Ovary (tissue), 7 donors: ENCODE measurements at regions not wholly inside any gene's neighbourhood (a gene's known extent, or its start where the extent isn't known, plus 50 kb on each side); places are given as distances from the start of the nearest gene placed in this dataset.

Source experiments
- DNase-seq, 5 donors: peaks; one replicate each; pipeline ENCODE4 v3.0.0-alpha.2; 2019 to 2020
- H3K27ac ChIP-seq, 2 donors: fragments of 200-600 bp; one replicate each; pipeline versions ENCODE4 v1.5.1 to v1.8.0; 2019 to 2022
- H3K27me3 ChIP-seq: fragments of 200-600 bp; one replicate; pipeline ENCODE4 v1.8.0; 2022
- H3K36me3 ChIP-seq: fragments of 200-600 bp; sonication (generic); one replicate; pipeline ENCODE4 v1.5.1; 2019
- H3K4me1 ChIP-seq: one replicate; pipeline ENCODE4 v1.8.1; 2013; ENCODE audit warnings: mild to moderate bottlenecking, moderate library complexity; ENCODE audit not compliant: insufficient read depth
- H3K4me3 ChIP-seq: fragments of 200-600 bp; sonication (generic); one replicate; pipeline ENCODE4 v1.5.1; 2017
- H3K9me3 ChIP-seq, 2 donors: fragments of 200-600 bp in 1 of 2; sonication (generic) in 1 of 2; one replicate each; pipeline versions ENCODE4 v1.5.1 to v1.8.1; 2013 to 2019; ENCODE audit warnings: mild to moderate bottlenecking in 1 of 2, moderate library complexity in 1 of 2
- CTCF ChIP-seq, 3 donors: fragments of 450-650 bp in 2 of 3; fragments of 200-600 bp in 1 of 3; IDR thresholded peaks; one replicate each; pipeline versions ENCODE4 v1.5.1 to v1.8.0; 2016 to 2022; ENCODE audit warnings: antibody characterized with exemption in 3 of 3, mild to moderate bottlenecking in 1 of 3
- EP300 ChIP-seq: sonication (generic); formaldehyde crosslinking; IDR thresholded peaks from one replicate; pipeline ENCODE4 v1.6.1; 2017; ENCODE audit warnings: antibody characterized with exemption
- POLR2A ChIP-seq: fragments of 450-650 bp; IDR thresholded peaks from one replicate; pipeline ENCODE4 v1.6.1; 2017; ENCODE audit warnings: antibody characterized with exemption, mild to moderate bottlenecking, moderate library complexity
- WGBS, 3 donors: extraction: QIAGEN DNeasy Blood & Tissue Kit in 1 of 3; methylation state at CpG; one replicate each; pipeline versions ENCODE4 v1.1.5 to v1.1.7; 2013 to 2017; 5-methylcytosine and 5-hydroxymethylcytosine counted together
- intact Hi-C, 4 donors: fragments of 100-400 bp; cut with DNase I; formaldehyde crosslinking; loops; one replicate each; pipeline versions ENCODE4 v1.11.0 to v1.15.1; 2022 to 2023
- donor health status: DM: no; HTN: no; CAD: no; lungs with moderate emphysema.
- donor health status: DM: no; HTN: no; CAD: no.
- donor health status: Bipolar disorder and iron deficiency.
- donor health status: DM: no; HTN: no; CAD: no.
- donor health status: DM: yes; HTN: yes; CAD: no.

GRCh38 chr15:87686841-87687522 lies 569.6 kb downstream of the NTRK3 start:
- Histone ChIP-seq H3K4me1 (no peaks in the 10 kb centered on the region), H3K27me3 (no peaks in the 10 kb centered on the region), H3K27ac (no peak overlapping the region), H3K36me3 (no peaks in the 10 kb centered on the region), H3K4me3 (no peak overlapping the region), H3K9me3 (no peaks in the 10 kb centered on the region)
- intact Hi-C loops: no loop called here
- TF ChIP-seq POLR2A: no peak
- no peak for TF ChIP-seq CTCF (IDR thresholded peaks at IDR 0.05)
- TF ChIP-seq EP300: no peak
- DNase-seq: no peak
- WGBS, 3 donors: 78 to 85% (median 82%) methylated on average over 4 of the region's 4 CpGs

DNA sequence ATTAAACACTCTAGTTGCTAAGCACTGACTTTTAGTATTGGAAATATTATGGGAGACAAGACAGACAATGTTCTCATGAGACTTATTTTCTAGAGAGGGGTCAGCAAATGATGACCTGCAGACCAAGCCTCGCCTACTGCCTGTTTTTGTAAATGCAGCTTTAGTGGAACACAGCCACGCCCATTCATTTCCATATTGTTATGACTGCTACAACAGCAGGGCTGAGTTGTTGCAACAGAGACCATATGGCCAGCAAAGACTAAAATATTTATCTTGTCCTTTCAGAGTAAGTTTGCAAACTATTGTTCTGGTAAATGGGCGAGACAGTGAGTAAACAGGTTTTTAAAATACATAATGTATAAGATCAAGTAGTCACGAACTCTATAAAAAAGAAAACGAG lies 570.2 kb downstream of the NTRK3 start:
- intact Hi-C loops: no loop called here
- Histone ChIP-seq H3K4me3 (no peak overlapping the region), H3K36me3 (no peaks in the 10 kb centered on the region), H3K27me3 (no peaks in the 10 kb centered on the region), H3K9me3 (no peaks in the 10 kb centered on the region), H3K4me1 (no peaks in the 10 kb centered on the region), H3K27ac (no peak overlapping the region)
- TF ChIP-seq CTCF (IDR thresholded peaks at IDR 0.05): no peak
- no peak for TF ChIP-seq POLR2A
- TF ChIP-seq EP300: no peak
- WGBS, 3 donors: 57 to 67% (median 62%) methylated on average over 5 of the region's 5 CpGs
- no peak for DNase-seq

GRCh38 chr15:87682527-87682926 lies 574.0 kb downstream of the NTRK3 start:
- Histone ChIP-seq H3K36me3 (no peaks in the 10 kb centered on the region), H3K27me3 (no peaks in the 10 kb centered on the region), H3K27ac (no peak overlapping the region), H3K4me1 (no peaks in the 10 kb centered on the region), H3K9me3 (no peaks in the 10 kb centered on the region), H3K4me3 (no peak overlapping the region)
- no peak for DNase-seq
- 50 to 73% (median 52%) methylated on average over 1 of the region's 1 CpG for WGBS, 3 donors
- TF ChIP-seq EP300 (no peak), POLR2A (no peak), CTCF (IDR thresholded peaks at IDR 0.05) (no peak)
- intact Hi-C loops: no loop called here

GRCh38 chr15:87681104-87681503 lies 575.4 kb downstream of the NTRK3 start:
- 57 to 89% (median 70%) methylated on average over 1 of the region's 1 CpG for WGBS, 3 donors
- Histone ChIP-seq H3K27me3 (no peaks in the 10 kb centered on the region), H3K36me3 (no peaks in the 10 kb centered on the region), H3K4me3 (no peak overlapping the region), H3K4me1 (no peaks in the 10 kb centered on the region), H3K9me3 (no peaks in the 10 kb centered on the region), H3K27ac (no peak overlapping the region)
- intact Hi-C loops: no loop called here
- TF ChIP-seq POLR2A (no peak), CTCF (IDR thresholded peaks at IDR 0.05) (no peak), EP300 (no peak)
- DNase-seq: no peak
